Stimulated activated CD4-positive, alpha-beta T cell treated with anti-CD3 and anti-CD28 coated beads, Interleukin-1b, Interleukin-23, amount 100 ng/mL, for 1 hour (primary cell): ENCODE measurements at regions not wholly inside any gene's neighbourhood (a gene's known extent, or its start where the extent isn't known, plus 50 kb on each side); places are given as distances from the start of the nearest gene placed in this dataset.
"Not testable (repeated sequence)": the region's sequence is repeated elsewhere in the genome, so short reads cannot be mapped to it uniquely, and the experiment has no call there.

Experiments used
- DNase-seq, 2 donors: peaks; one replicate each; pipeline ENCODE4 v3.0.0-alpha.2; 2020; ENCODE audit warnings: low read depth in 2 of 2

GRCh38 chr6:85085875-85086274 lies 321.5 kb upstream of the TBX18 start:
- no peak for DNase-seq

- no peak for DNase-seq
Observed at GRCh38 chr6:85081102-85081501, 316.7 kb upstream of the TBX18 start.

GRCh38 chr6:85079761-85080160 lies 315.4 kb upstream of the TBX18 start:
- no peak for DNase-seq

GRCh38 chr6:85078058-85078457 lies 313.7 kb upstream of the TBX18 start:
- DNase-seq = no peak

GRCh38 chr6:85077098-85077497 lies 312.7 kb upstream of the TBX18 start:
- DNase-seq = no peak

GRCh38 chr6:85071845-85072244 lies 307.4 kb upstream of the TBX18 start:
- not testable (repeated sequence) for DNase-seq

- no peak for DNase-seq
Observed at GRCh38 chr6:85069577-85069976, 305.2 kb upstream of the TBX18 start.

GRCh38 chr6:85068221-85068620 lies 303.8 kb upstream of the TBX18 start:
- no peak for DNase-seq

GRCh38 chr6:85066266-85066665 lies 301.9 kb upstream of the TBX18 start:
- DNase-seq = no peak

GRCh38 chr6:85065831-85066230 lies 301.4 kb upstream of the TBX18 start:
- DNase-seq = no peak

GRCh38 chr6:85063611-85064010 lies 299.2 kb upstream of the TBX18 start:
- DNase-seq = no peak

- DNase-seq = no peak
Observed at GRCh38 chr6:85062884-85063283, 298.5 kb upstream of the TBX18 start.

GRCh38 chr6:85058806-85059205 lies 294.4 kb upstream of the TBX18 start:
- DNase-seq = no peak

GRCh38 chr6:85050149-85050548 lies 285.8 kb upstream of the TBX18 start:
- no peak for DNase-seq

- no peak for DNase-seq
Observed at GRCh38 chr6:85049282-85049681, 284.9 kb upstream of the TBX18 start.

- DNase-seq = no peak
Observed at GRCh38 chr6:85047818-85048217, 283.4 kb upstream of the TBX18 start.

GRCh38 chr6:85045767-85046166 lies 281.4 kb upstream of the TBX18 start:
- not testable (repeated sequence) for DNase-seq

GRCh38 chr6:85044361-85044760 lies 280.0 kb upstream of the TBX18 start:
- no peak for DNase-seq

GRCh38 chr6:85041376-85041775 lies 277.0 kb upstream of the TBX18 start:
- DNase-seq = no peak

GRCh38 chr6:85037221-85037620 lies 272.8 kb upstream of the TBX18 start:
- DNase-seq = no peak

GRCh38 chr6:85035766-85036165 lies 271.4 kb upstream of the TBX18 start:
- no peak for DNase-seq

GRCh38 chr6:85033547-85033946 lies 269.1 kb upstream of the TBX18 start:
- no peak for DNase-seq

GRCh38 chr6:85026021-85026420 lies 261.6 kb upstream of the TBX18 start:
- no peak for DNase-seq

- no peak for DNase-seq
Observed at GRCh38 chr6:85023721-85024120, 259.3 kb upstream of the TBX18 start.

- DNase-seq = no peak
Observed at GRCh38 chr6:85017352-85017751, 253.0 kb upstream of the TBX18 start.
